ENCODE measurements at regions not wholly inside any gene's neighbourhood (a gene's known extent, or its start where the extent isn't known, plus 50 kb on each side); places are given as distances from the start of the nearest gene placed in this dataset.

DNA sequence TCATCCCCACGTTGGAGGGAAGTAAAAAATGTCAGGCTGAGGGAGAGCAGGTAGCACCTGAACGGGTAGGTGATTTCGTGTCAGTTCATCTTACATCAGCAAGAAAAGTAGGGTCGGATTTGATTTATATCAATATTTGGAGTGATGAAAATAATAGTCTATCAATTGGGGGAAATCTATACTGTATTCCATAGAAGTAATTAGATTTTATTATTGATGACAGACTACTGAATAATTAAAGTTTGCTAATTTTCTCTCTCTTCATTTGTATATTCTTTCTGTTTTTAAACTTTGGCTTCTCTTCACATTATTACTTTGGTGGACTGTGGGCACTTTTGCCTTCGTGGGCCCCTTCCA lies 78.4 kb downstream of the OLIG3 start (continued):
- TF ChIP-seq, protein P1, sequence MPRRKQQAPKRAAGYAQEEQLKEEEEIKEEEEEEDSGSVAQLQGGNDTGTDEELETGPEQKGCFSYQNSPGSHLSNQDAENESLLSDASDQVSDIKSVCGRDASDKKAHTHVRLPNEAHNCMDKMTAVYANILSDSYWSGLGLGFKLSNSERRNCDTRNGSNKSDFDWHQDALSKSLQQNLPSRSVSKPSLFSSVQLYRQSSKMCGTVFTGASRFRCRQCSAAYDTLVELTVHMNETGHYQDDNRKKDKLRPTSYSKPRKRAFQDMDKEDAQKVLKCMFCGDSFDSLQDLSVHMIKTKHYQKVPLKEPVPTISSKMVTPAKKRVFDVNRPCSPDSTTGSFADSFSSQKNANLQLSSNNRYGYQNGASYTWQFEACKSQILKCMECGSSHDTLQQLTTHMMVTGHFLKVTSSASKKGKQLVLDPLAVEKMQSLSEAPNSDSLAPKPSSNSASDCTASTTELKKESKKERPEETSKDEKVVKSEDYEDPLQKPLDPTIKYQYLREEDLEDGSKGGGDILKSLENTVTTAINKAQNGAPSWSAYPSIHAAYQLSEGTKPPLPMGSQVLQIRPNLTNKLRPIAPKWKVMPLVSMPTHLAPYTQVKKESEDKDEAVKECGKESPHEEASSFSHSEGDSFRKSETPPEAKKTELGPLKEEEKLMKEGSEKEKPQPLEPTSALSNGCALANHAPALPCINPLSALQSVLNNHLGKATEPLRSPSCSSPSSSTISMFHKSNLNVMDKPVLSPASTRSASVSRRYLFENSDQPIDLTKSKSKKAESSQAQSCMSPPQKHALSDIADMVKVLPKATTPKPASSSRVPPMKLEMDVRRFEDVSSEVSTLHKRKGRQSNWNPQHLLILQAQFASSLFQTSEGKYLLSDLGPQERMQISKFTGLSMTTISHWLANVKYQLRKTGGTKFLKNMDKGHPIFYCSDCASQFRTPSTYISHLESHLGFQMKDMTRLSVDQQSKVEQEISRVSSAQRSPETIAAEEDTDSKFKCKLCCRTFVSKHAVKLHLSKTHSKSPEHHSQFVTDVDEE (CRISPR knock-in tag; IDR thresholded peaks at IDR 0.05), result no peak
- TF ChIP-seq, protein P2, sequence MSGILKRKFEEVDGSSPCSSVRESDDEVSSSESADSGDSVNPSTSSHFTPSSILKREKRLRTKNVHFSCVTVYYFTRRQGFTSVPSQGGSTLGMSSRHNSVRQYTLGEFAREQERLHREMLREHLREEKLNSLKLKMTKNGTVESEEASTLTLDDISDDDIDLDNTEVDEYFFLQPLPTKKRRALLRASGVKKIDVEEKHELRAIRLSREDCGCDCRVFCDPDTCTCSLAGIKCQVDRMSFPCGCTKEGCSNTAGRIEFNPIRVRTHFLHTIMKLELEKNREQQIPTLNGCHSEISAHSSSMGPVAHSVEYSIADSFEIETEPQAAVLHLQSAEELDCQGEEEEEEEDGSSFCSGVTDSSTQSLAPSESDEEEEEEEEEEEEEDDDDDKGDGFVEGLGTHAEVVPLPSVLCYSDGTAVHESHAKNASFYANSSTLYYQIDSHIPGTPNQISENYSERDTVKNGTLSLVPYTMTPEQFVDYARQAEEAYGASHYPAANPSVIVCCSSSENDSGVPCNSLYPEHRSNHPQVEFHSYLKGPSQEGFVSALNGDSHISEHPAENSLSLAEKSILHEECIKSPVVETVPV (CRISPR knock-in tag; IDR thresholded peaks at IDR 0.05), result no peak
- TF ChIP-seq CSDC2 (CRISPR knock-in tag; IDR thresholded peaks at IDR 0.05) (no peak), TCF4 (CRISPR knock-in tag; IDR thresholded peaks at IDR 0.05; ENCODE audit: borderline replicate concordance) (no peak), ZNF70 (CRISPR knock-in tag; IDR thresholded peaks at IDR 0.05) (no peak), BACH2 (CRISPR knock-in tag; IDR thresholded peaks at IDR 0.05; ENCODE audit: borderline replicate concordance) (no peak)

DNA sequence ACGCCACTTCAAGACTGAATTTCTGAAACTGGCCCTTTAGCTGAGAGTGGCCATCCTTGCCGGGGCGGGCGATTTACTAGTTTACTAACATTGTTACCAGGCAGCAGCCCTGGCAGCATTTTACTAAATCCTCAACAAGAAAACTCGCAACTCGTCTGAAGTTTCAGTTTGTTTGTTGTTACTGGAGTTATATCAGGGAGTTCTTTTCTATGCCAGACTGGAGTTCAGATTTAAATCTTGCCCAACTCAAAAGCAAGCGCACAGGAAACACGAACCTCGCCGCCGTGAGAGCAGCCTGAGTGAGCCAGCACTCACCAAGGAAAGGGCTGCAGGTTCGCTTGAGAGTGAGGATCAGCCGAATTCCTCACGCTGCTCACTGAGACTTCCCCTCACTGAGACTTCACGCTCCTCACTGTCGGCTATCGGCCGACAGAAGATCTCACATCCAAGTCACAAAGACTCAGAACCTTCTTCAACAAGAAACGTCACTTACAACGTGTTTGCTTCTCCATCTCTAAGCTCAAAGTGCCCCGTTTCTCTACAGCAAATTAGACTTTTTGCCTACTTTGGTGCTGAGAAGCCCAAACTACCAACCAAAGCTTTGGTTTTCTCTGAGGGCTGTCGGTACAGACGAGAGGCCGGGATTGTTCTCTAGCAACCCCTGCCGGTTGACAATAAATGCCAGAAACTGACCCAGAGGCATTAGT lies 78.9 kb downstream of the OLIG3 start:
- TF ChIP-seq, protein P3, sequence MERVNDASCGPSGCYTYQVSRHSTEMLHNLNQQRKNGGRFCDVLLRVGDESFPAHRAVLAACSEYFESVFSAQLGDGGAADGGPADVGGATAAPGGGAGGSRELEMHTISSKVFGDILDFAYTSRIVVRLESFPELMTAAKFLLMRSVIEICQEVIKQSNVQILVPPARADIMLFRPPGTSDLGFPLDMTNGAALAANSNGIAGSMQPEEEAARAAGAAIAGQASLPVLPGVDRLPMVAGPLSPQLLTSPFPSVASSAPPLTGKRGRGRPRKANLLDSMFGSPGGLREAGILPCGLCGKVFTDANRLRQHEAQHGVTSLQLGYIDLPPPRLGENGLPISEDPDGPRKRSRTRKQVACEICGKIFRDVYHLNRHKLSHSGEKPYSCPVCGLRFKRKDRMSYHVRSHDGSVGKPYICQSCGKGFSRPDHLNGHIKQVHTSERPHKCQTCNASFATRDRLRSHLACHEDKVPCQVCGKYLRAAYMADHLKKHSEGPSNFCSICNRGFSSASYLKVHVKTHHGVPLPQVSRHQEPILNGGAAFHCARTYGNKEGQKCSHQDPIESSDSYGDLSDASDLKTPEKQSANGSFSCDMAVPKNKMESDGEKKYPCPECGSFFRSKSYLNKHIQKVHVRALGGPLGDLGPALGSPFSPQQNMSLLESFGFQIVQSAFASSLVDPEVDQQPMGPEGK (CRISPR knock-in tag; IDR thresholded peaks at IDR 0.05; ENCODE audit: borderline replicate concordance), result no peak
- TF ChIP-seq ZC3H10 (CRISPR knock-in tag; IDR thresholded peaks at IDR 0.05) (no peak), SNAI2 (CRISPR knock-in tag; IDR thresholded peaks at IDR 0.05) (no peak), ZNF70 (CRISPR knock-in tag; IDR thresholded peaks at IDR 0.05) (no peak), ISL1 (CRISPR knock-in tag; IDR thresholded peaks at IDR 0.05) (no peak), CSDC2 (CRISPR knock-in tag; IDR thresholded peaks at IDR 0.05) (no peak), ZFP30 (CRISPR knock-in tag; IDR thresholded peaks at IDR 0.05) (no peak), BACH2 (CRISPR knock-in tag; IDR thresholded peaks at IDR 0.05; ENCODE audit: borderline replicate concordance) (no peak)
- TF ChIP-seq, protein P1 (CRISPR knock-in tag; IDR thresholded peaks at IDR 0.05), result no peak
- TF ChIP-seq, protein P4, sequence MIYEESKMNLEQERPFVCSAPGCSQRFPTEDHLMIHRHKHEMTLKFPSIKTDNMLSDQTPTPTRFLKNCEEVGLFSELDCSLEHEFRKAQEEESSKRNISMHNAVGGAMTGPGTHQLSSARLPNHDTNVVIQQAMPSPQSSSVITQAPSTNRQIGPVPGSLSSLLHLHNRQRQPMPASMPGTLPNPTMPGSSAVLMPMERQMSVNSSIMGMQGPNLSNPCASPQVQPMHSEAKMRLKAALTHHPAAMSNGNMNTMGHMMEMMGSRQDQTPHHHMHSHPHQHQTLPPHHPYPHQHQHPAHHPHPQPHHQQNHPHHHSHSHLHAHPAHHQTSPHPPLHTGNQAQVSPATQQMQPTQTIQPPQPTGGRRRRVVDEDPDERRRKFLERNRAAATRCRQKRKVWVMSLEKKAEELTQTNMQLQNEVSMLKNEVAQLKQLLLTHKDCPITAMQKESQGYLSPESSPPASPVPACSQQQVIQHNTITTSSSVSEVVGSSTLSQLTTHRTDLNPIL (CRISPR knock-in tag; IDR thresholded peaks at IDR 0.05; ENCODE audit: low read depth), result no peak
- TF ChIP-seq, protein P2 (CRISPR knock-in tag; IDR thresholded peaks at IDR 0.05), result no peak
- peak; percentile 86 for ATAC-seq

DNA sequence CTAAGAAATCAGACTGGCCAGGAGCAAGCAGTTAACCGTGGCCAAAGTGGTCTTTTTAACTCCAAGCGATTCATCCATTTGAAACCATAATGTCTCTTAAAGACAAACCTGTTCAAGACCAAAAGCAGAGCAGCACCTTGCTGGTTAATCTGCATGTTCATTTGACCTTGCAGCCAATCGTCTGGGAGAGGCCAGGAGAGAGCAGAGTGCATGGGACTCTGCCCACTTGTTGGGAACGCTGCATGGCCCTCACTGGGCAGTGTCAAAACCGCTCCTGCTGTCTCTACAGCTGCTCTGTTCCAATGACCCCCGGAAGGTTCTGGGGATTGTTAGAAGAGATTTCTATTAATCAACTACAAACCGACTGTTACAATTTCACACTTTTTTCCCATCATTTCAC lies 79.6 kb downstream of the OLIG3 start:
- ATAC-seq, result no peak
- TF ChIP-seq TCF4 (CRISPR knock-in tag; IDR thresholded peaks at IDR 0.05; ENCODE audit: borderline replicate concordance) (no peak), TOX (CRISPR knock-in tag; IDR thresholded peaks at IDR 0.05; ENCODE audit: borderline replicate concordance) (no peak), OSR1 (CRISPR knock-in tag; IDR thresholded peaks at IDR 0.05) (no peak), ZNF70 (CRISPR knock-in tag; IDR thresholded peaks at IDR 0.05) (no peak), ESRRG (CRISPR knock-in tag; IDR thresholded peaks at IDR 0.05) (no peak)
- TF ChIP-seq, protein P1 (CRISPR knock-in tag; IDR thresholded peaks at IDR 0.05), result no peak
- TF ChIP-seq, protein P3 (CRISPR knock-in tag; IDR thresholded peaks at IDR 0.05; ENCODE audit: borderline replicate concordance), result no peak
- TF ChIP-seq, protein P5, sequence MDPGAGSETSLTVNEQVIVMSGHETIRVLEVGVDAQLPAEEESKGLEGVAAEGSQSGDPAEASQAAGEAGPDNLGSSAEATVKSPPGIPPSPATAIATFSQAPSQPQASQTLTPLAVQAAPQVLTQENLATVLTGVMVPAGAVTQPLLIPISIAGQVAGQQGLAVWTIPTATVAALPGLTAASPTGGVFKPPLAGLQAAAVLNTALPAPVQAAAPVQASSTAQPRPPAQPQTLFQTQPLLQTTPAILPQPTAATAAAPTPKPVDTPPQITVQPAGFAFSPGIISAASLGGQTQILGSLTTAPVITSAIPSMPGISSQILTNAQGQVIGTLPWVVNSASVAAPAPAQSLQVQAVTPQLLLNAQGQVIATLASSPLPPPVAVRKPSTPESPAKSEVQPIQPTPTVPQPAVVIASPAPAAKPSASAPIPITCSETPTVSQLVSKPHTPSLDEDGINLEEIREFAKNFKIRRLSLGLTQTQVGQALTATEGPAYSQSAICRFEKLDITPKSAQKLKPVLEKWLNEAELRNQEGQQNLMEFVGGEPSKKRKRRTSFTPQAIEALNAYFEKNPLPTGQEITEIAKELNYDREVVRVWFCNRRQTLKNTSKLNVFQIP (CRISPR knock-in tag; IDR thresholded peaks at IDR 0.05; ENCODE audit: borderline replicate concordance, low read depth), result no peak

All from SK-N-SH treated with all-trans-retinoic acid at 6 μM for 48 hours (cell line).